Neural cell (in vitro differentiated cells): ENCODE measurements at regions not wholly inside any gene's neighbourhood (a gene's known extent, or its start where the extent isn't known, plus 50 kb on each side); places are given as distances from the start of the nearest gene placed in this dataset.

Experiments used
- H2AFZ ChIP-seq: fragments of 200-600, 300-800 bp; sonication (generic), shearing (Covaris generic); 2 replicates; pipeline ENCODE4 v1.6.0; 2014; ENCODE audit warnings: low read depth, mild to moderate bottlenecking, antibody characterized with exemption, low read length, moderate library complexity
- H3F3A ChIP-seq: fragments of 200-600 bp; shearing (Covaris generic); 2 replicates; pipeline ENCODE4 v1.6.1; 2016; ENCODE audit warnings: mild to moderate bottlenecking, moderate library complexity, mixed read lengths, antibody characterized with exemption, low read length; ENCODE audit not compliant: insufficient read depth, poor library complexity, severe bottlenecking
- H3K27ac ChIP-seq: fragments of 200-600, 300-800 bp; sonication (generic), shearing (Covaris generic); 2 replicates; pipeline ENCODE4 v1.5.1; 2014; ENCODE audit warnings: mild to moderate bottlenecking, low read length, moderate library complexity
- H3K27me3 ChIP-seq: fragments of 300-800, 200-600 bp; sonication (generic), shearing (Covaris generic); 2 replicates; pipeline ENCODE4 v1.6.0; 2014; ENCODE audit warnings: mild to moderate bottlenecking, low read depth, low read length, moderate library complexity; ENCODE audit not compliant: insufficient read depth
- H3K36me3 ChIP-seq: fragments of 300-800, 200-600 bp; sonication (generic), shearing (Covaris generic); 2 replicates; pipeline ENCODE4 v1.5.1; 2014; ENCODE audit warnings: mild to moderate bottlenecking, antibody characterized with exemption, low read length, moderate library complexity; ENCODE audit not compliant: insufficient read depth
- H3K4me2 ChIP-seq: fragments of 300-800, 200-600 bp; sonication (generic), shearing (Covaris generic); 2 replicates; pipeline ENCODE4 v1.6.0; 2014; ENCODE audit warnings: mild to moderate bottlenecking, low read length
- H3K4me3 ChIP-seq: fragments of 300-800, 200-600 bp; sonication (generic), shearing (Covaris generic); 2 replicates; pipeline ENCODE4 v1.5.1; 2014; ENCODE audit warnings: mild to moderate bottlenecking, low read length, moderate library complexity
- H3K79me2 ChIP-seq: fragments of 200-600 bp; shearing (Covaris generic); replicated peaks from 2 replicates; pipeline ENCODE4 v1.6.0; 2014; ENCODE audit warnings: mild to moderate bottlenecking, low read length, moderate library complexity; ENCODE audit not compliant: insufficient read depth
- H3K9ac ChIP-seq: fragments of 300-800, 200-600 bp; sonication (generic), shearing (Covaris generic); 2 replicates; pipeline ENCODE4 v1.6.1; 2016; ENCODE audit warnings: mild to moderate bottlenecking, low read length, mixed read lengths
- H3K9me2 ChIP-seq: fragments of 200-600 bp; shearing (Covaris generic); 2 replicates; pipeline ENCODE4 v1.6.1; 2016; ENCODE audit warnings: mild to moderate bottlenecking, low read length, mixed read lengths; ENCODE audit not compliant: insufficient read depth
- H3K9me3 ChIP-seq: fragments of 200-600, 300-800 bp; sonication (generic), shearing (Covaris generic); 2 replicates; pipeline ENCODE4 v1.6.1; 2016; ENCODE audit warnings: mild to moderate bottlenecking, mixed run types, low read length, moderate library complexity, mixed read lengths
- H4K20me1 ChIP-seq: fragments of 200-600 bp; shearing (Covaris generic); 2 replicates; pipeline ENCODE4 v1.6.1; 2016; ENCODE audit warnings: mild to moderate bottlenecking, mixed run types; ENCODE audit not compliant: insufficient read depth
- CTCF ChIP-seq: fragments of 450-650 bp; IDR thresholded peaks from 2 replicates; pipeline ENCODE4 v1.5.1; 2014; ENCODE audit warnings: antibody characterized with exemption, mild to moderate bottlenecking, moderate library complexity; ENCODE audit not compliant: poor library complexity, severe bottlenecking
- EP300 ChIP-seq: fragments of 450-650 bp; conservative IDR thresholded peaks from 2 replicates; pipeline ENCODE4 v1.6.1; 2014; ENCODE audit warnings: antibody characterized with exemption, mild to moderate bottlenecking, moderate library complexity; ENCODE audit not compliant: poor library complexity, severe bottlenecking
- EZH2 ChIP-seq: fragments of 200-600, 300-800 bp; shearing (Covaris generic), sonication (generic); IDR thresholded peaks from 2 replicates; pipeline ENCODE4 v1.6.1; 2014; ENCODE audit warnings: antibody characterized with exemption, low read length, borderline replicate concordance, mild to moderate bottlenecking; ENCODE audit not compliant: insufficient read depth, poor library complexity, severe bottlenecking
- MXI1 ChIP-seq: fragments of 450-650 bp; conservative IDR thresholded peaks from 2 replicates; pipeline ENCODE4 v1.6.1; 2014; ENCODE audit warnings: antibody characterized with exemption, mild to moderate bottlenecking; ENCODE audit not compliant: poor library complexity, severe bottlenecking
- POLR2AphosphoS5 ChIP-seq: IDR thresholded peaks from 2 replicates; pipeline ENCODE4 v1.6.1; 2012
- RAD21 ChIP-seq: fragments of 450-650 bp; conservative IDR thresholded peaks from 2 replicates; pipeline ENCODE4 v1.6.1; 2014; ENCODE audit warnings: antibody characterized with exemption, mild to moderate bottlenecking, moderate library complexity
- REST ChIP-seq: IDR thresholded peaks from 2 replicates; pipeline ENCODE4 v1.6.1; 2012; ENCODE audit warnings: borderline replicate concordance
- SMC3 ChIP-seq: fragments of 450-650 bp; conservative IDR thresholded peaks from 2 replicates; pipeline ENCODE4 v1.6.1; 2014; ENCODE audit warnings: antibody characterized with exemption, mild to moderate bottlenecking, moderate library complexity; ENCODE audit not compliant: poor library complexity
- TAF1 ChIP-seq: IDR thresholded peaks from 2 replicates; pipeline ENCODE4 v1.6.1; 2012; ENCODE audit warnings: low read depth

GRCh38 chr10:1923586-1923985, 186.3 kb upstream of the ADARB2 start:
- H3K36me3 ChIP-seq: no peaks in the 10 kb centered on the region
- H3K9me2 ChIP-seq: no peaks in the 10 kb centered on the region
- no peak overlapping the region for H3K4me2 ChIP-seq
- H3K4me3 ChIP-seq: no peak overlapping the region
- no peak overlapping the region for H2AFZ ChIP-seq
- no peaks in the 10 kb centered on the region for H3K79me2 ChIP-seq
- H3K9ac ChIP-seq: no peak overlapping the region
- H4K20me1 ChIP-seq: no peaks in the 10 kb centered on the region
- TF ChIP-seq EZH2 (no peak), MXI1 (no peak), EP300 (no peak), RAD21 (no peak), REST (no peak), TAF1 (no peak), CTCF (no peak), SMC3 (no peak), POLR2AphosphoS5 (no peak)
- no peaks in the 10 kb centered on the region for H3K27me3 ChIP-seq
- no peak overlapping the region for H3K27ac ChIP-seq
- no peaks in the 10 kb centered on the region for H3F3A ChIP-seq
- H3K9me3 ChIP-seq: no peaks in the 10 kb centered on the region

GRCh38 chr10:1920941-1921340, 183.6 kb upstream of the ADARB2 start:
- H3F3A ChIP-seq: no peaks in the 10 kb centered on the region
- no peaks in the 10 kb centered on the region for H3K9me2 ChIP-seq
- H3K27me3 ChIP-seq: no peaks in the 10 kb centered on the region
- TF ChIP-seq POLR2AphosphoS5 (no peak), CTCF (no peak), TAF1 (no peak), RAD21 (no peak), REST (no peak), EZH2 (no peak), MXI1 (no peak), EP300 (no peak), SMC3 (no peak)
- no peak overlapping the region for H2AFZ ChIP-seq
- H3K9ac ChIP-seq: no peak overlapping the region
- H3K79me2 ChIP-seq: no peaks in the 10 kb centered on the region
- no peaks in the 10 kb centered on the region for H3K9me3 ChIP-seq
- no peaks in the 10 kb centered on the region for H4K20me1 ChIP-seq
- H3K4me2 ChIP-seq: no peak overlapping the region
- H3K4me3 ChIP-seq: no peak overlapping the region
- no peaks in the 10 kb centered on the region for H3K36me3 ChIP-seq
- no peak overlapping the region for H3K27ac ChIP-seq
